GM12864 (cell line): ENCODE measurements at regions not wholly inside any gene's neighbourhood (a gene's known extent, or its start where the extent isn't known, plus 50 kb on each side); places are given as distances from the start of the nearest gene placed in this dataset.

Experiments
- DNase-seq: peaks from one replicate; pipeline ENCODE4 v3.0.0-alpha.2; 2011; ENCODE audit warnings: low read depth
- H3K4me3 ChIP-seq: 2 replicates; pipeline ENCODE4 v1.5.1; 2011; ENCODE audit warnings: mild to moderate bottlenecking, low read depth, low read length, control low read depth
- TF ChIP-seq, protein P1 (sequence below): IDR thresholded peaks from 2 replicates; pipeline ENCODE4 v1.5.1; 2011; ENCODE audit warnings: low read depth, mild to moderate bottlenecking, moderate library complexity, low read length, control low read depth, inconsistent platforms; ENCODE audit errors: missing control alignments

GRCh38 chr12:13489246-13489645, 292.7 kb downstream of the EMP1 start:
- DNase-seq, result no peak
- TF ChIP-seq, protein P1, sequence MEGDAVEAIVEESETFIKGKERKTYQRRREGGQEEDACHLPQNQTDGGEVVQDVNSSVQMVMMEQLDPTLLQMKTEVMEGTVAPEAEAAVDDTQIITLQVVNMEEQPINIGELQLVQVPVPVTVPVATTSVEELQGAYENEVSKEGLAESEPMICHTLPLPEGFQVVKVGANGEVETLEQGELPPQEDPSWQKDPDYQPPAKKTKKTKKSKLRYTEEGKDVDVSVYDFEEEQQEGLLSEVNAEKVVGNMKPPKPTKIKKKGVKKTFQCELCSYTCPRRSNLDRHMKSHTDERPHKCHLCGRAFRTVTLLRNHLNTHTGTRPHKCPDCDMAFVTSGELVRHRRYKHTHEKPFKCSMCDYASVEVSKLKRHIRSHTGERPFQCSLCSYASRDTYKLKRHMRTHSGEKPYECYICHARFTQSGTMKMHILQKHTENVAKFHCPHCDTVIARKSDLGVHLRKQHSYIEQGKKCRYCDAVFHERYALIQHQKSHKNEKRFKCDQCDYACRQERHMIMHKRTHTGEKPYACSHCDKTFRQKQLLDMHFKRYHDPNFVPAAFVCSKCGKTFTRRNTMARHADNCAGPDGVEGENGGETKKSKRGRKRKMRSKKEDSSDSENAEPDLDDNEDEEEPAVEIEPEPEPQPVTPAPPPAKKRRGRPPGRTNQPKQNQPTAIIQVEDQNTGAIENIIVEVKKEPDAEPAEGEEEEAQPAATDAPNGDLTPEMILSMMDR, result no peak
- H3K4me3 ChIP-seq, result no peak overlapping the region

DNA sequence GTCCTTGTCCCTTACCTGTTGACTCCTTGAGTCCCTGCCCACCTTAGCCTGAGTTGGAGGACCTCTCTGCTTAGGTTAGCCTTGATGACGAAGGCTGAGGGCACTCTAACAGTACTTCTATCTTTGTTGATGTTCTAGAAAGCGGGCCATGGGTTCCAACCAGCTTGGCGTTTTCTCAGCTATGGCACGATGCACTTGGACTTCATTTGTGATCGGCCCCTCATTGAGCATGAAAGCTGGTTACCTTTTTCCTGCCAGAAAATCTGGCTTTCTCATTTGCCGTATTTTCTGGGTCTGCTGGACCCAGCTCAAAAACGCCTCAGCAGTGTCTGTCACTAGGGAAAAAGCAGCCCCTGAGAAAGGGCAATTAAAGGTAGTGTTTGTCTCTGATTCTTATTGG, 290.8 kb downstream of the EMP1 start:
- TF ChIP-seq, protein P1, result no peak
- no peak for DNase-seq
- H3K4me3 ChIP-seq, result no peak overlapping the region

DNA sequence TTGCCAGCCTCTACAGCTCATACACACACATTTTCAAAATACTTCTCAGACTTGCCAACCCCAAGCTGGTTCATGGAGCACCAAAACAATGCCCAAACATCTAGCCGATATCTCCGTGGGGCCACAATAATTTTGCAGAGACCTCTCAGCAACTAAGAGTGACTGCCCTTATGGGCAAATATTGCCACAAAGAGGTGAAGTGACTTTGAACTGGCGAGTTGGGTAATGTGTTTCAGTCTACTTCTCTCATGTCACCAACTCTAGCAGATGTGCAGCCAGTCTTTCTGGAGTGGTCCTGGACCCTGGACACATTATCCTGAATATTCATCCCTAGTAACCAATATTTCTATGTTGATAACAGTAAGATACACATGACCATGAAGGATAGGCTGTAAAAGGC, 290.3 kb downstream of the EMP1 start:
- H3K4me3 ChIP-seq, result no peak overlapping the region
- TF ChIP-seq, protein P1, result no peak
- no peak for DNase-seq

DNA sequence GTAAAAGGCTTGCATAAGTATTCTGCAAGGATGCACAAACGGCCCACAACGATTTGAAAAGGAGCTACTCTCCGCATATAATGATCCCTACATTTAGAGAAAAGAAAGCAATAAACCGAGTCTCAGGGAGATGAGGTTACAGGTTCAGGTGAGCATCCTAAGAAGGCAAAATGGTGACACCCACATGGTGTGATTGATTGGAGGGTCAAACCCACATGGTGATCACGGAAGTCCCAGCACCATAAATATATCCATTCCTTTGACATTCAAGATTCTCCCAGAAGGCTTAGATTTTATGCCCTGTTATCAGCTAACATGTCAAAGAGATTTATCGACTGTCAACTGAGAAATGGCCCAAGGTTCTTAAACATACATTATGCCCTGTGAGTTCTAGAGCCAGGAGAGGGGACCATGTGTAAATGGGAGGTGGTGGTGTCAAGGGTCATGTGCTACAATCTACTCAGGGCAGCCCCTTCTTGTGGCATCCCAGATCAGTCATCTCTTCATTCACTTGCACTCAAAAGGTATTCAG, 282.2 kb downstream of the EMP1 start:
- no peak for DNase-seq
- no peak overlapping the region for H3K4me3 ChIP-seq
- TF ChIP-seq, protein P1, result no peak

- H3K4me3 ChIP-seq, result no peak overlapping the region
- no peak for DNase-seq
- TF ChIP-seq, protein P1, result no peak
These were observed 277.9 kb downstream of the EMP1 start for GRCh38 chr12:13474381-13474780.

DNA sequence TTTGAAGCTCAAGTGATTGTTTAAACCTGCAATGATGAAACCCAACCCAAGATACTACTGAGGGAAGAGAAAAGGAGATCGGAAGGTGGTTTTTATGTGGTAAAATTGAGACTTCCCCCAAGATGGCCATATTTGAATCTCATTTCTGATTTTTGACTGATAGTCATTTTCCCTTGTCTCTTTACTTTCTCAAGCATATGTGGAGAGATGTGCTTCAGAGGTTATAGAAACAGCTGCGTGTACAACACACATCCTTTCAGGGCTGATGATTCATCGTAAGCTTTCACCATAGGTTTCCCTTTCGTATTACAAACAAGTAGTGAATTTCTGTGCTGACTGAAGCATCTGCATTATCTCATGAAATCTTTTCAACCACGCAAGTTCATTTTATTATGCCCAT, 276.2 kb downstream of the EMP1 start:
- H3K4me3 ChIP-seq, result no peak overlapping the region
- TF ChIP-seq, protein P1, result no peak
- DNase-seq, result peak; percentile 63

DNA sequence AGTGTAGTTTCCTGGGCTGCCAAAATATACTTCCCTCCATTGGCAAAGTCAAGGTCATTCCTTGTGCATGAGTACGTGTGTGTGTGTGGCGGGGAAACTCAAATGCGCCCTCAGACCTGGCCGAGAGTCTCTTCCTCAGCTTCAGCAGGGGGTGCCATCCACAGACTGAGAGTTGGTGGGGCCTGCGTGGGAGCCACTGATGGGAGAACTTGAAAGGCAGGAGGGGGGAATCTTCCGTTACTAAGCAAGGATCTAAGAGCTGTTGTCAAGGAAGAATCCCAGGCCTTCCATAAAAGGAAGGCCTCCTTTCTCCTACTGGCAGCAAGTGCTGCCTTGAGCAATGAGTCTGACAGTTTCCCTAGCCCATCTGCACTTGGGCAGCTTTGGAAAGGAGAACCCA, 274.9 kb downstream of the EMP1 start:
- TF ChIP-seq, protein P1, result no peak
- DNase-seq, result no peak
- no peak overlapping the region for H3K4me3 ChIP-seq
